H9 (cell line): ENCODE measurements at regions not wholly inside any gene's neighbourhood (a gene's known extent, or its start where the extent isn't known, plus 50 kb on each side); places are given as distances from the start of the nearest gene placed in this dataset.
"Not testable (repeated sequence)": the region's sequence is repeated elsewhere in the genome, so short reads cannot be mapped to it uniquely, and the experiment has no call there.

Experiments
- DNase-seq: peaks from one replicate; pipeline ENCODE4 v3.0.0-alpha.2; 2017
- H2AFZ ChIP-seq: one replicate; pipeline ENCODE4 v1.6.1; 2013; ENCODE audit warnings: mild to moderate bottlenecking, low read length, control low read depth, moderate library complexity
- H2AK5ac ChIP-seq: 2 replicates; pipeline ENCODE4 v1.6.1; 2013; ENCODE audit warnings: low read length, control low read depth, mixed read lengths; ENCODE audit not compliant: insufficient read length
- H2BK120ac ChIP-seq: one replicate; pipeline ENCODE4 v1.6.1; 2013; ENCODE audit warnings: low read depth, mild to moderate bottlenecking, low read length, control low read depth, inconsistent platforms; ENCODE audit not compliant: poor library complexity, severe bottlenecking
- H2BK12ac ChIP-seq: 2 replicates; pipeline ENCODE4 v1.6.1; 2013; ENCODE audit warnings: low read length, control low read depth, mixed read lengths, low read depth; ENCODE audit not compliant: insufficient read length
- H2BK15ac ChIP-seq: 2 replicates; pipeline ENCODE4 v1.6.1; 2013; ENCODE audit warnings: low read depth, low read length, control low read depth
- H2BK20ac ChIP-seq: one replicate; pipeline ENCODE4 v1.6.1; 2013; ENCODE audit warnings: low read depth, mild to moderate bottlenecking, low read length, control low read depth, inconsistent platforms; ENCODE audit not compliant: poor library complexity, severe bottlenecking
- H2BK5ac ChIP-seq: 2 replicates; pipeline ENCODE4 v1.6.1; 2013; ENCODE audit warnings: low read length, control low read depth, mixed read lengths; ENCODE audit not compliant: insufficient read length
- H3K14ac ChIP-seq: 2 replicates; pipeline ENCODE4 v1.6.1; 2013; ENCODE audit warnings: low read length, control low read depth; ENCODE audit not compliant: insufficient read depth
- H3K18ac ChIP-seq: 2 replicates; pipeline ENCODE4 v1.6.1; 2013; ENCODE audit warnings: low read depth, mild to moderate bottlenecking, mixed read lengths, low read length, control low read depth; ENCODE audit not compliant: insufficient read length
- H3K23ac ChIP-seq: 2 replicates; pipeline ENCODE4 v1.6.1; 2013; ENCODE audit warnings: low read length, control low read depth, mixed read lengths, low read depth; ENCODE audit not compliant: insufficient read length
- H3K23me2 ChIP-seq: 2 replicates; pipeline ENCODE4 v1.6.1; 2013; ENCODE audit warnings: low read depth, mild to moderate bottlenecking, mixed read lengths, low read length, control low read depth; ENCODE audit not compliant: insufficient read length, poor library complexity, severe bottlenecking
- H3K27ac ChIP-seq: 2 replicates; pipeline ENCODE4 v1.5.1; 2013; ENCODE audit warnings: low read length, control low read depth, mixed read lengths, low read depth; ENCODE audit not compliant: insufficient read length
- H3K27me3 ChIP-seq: 2 replicates; pipeline ENCODE4 v1.6.1; 2013; ENCODE audit warnings: low read length, control low read depth, inconsistent platforms; ENCODE audit not compliant: insufficient read depth
- H3K4ac ChIP-seq: 2 replicates; pipeline ENCODE4 v1.6.1; 2013; ENCODE audit warnings: low read depth, mild to moderate bottlenecking, control low read depth, inconsistent platforms, low read length, moderate library complexity
- H3K4me1 ChIP-seq: 2 replicates; pipeline ENCODE4 v1.6.1; 2013; ENCODE audit warnings: low read length, control low read depth, inconsistent platforms; ENCODE audit not compliant: insufficient read depth
- H3K4me2 ChIP-seq: 2 replicates; pipeline ENCODE4 v1.6.1; 2013; ENCODE audit warnings: low read length, control low read depth, mixed read lengths; ENCODE audit not compliant: insufficient read length, insufficient read depth
- H3K56ac ChIP-seq: 2 replicates; pipeline ENCODE4 v1.6.1; 2013; ENCODE audit warnings: low read depth, mild to moderate bottlenecking, mixed read lengths, low read length, control low read depth; ENCODE audit not compliant: insufficient read length
- H3K79me1 ChIP-seq: 2 replicates; pipeline ENCODE4 v1.6.1; 2013; ENCODE audit warnings: low read depth, mild to moderate bottlenecking, moderate library complexity, low read length, control low read depth, inconsistent platforms; ENCODE audit not compliant: insufficient read depth, poor library complexity, severe bottlenecking
- H3K79me2 ChIP-seq: 2 replicates; pipeline ENCODE4 v1.6.1; 2013; ENCODE audit warnings: low read length, control low read depth, inconsistent platforms; ENCODE audit not compliant: insufficient read depth
- H3K9ac ChIP-seq: 2 replicates; pipeline ENCODE4 v1.6.1; 2013; ENCODE audit warnings: low read length, control low read depth, mixed read lengths; ENCODE audit not compliant: insufficient read length; ENCODE audit errors: extremely low read depth
- H3K9me3 ChIP-seq: one replicate; pipeline ENCODE4 v1.6.1; 2013; ENCODE audit warnings: low read depth, low read length, inconsistent platforms; ENCODE audit not compliant: control insufficient read depth
- H3T11ph ChIP-seq: one replicate; pipeline ENCODE4 v1.6.1; 2013; ENCODE audit warnings: mild to moderate bottlenecking, low read length, control low read depth, inconsistent platforms
- H4K20me1 ChIP-seq: one replicate; pipeline ENCODE4 v1.6.1; 2013; ENCODE audit not compliant: control insufficient read depth, insufficient read length, insufficient read depth
- H4K5ac ChIP-seq: 2 replicates; pipeline ENCODE4 v1.6.1; 2013; ENCODE audit warnings: low read depth, mild to moderate bottlenecking, mixed read lengths, low read length, control low read depth; ENCODE audit not compliant: insufficient read length
- H4K8ac ChIP-seq: replicated peaks from 2 replicates; pipeline ENCODE4 v1.6.1; 2013; ENCODE audit warnings: low read length, control low read depth, mixed read lengths, low read depth; ENCODE audit not compliant: insufficient read length
- H4K91ac ChIP-seq: 2 replicates; pipeline ENCODE4 v1.6.1; 2013; ENCODE audit warnings: low read depth, mild to moderate bottlenecking, moderate library complexity, mixed read lengths, low read length, control low read depth; ENCODE audit not compliant: insufficient read length
- H3K27ac Mint-ChIP-seq, 3 experiments: 2 replicates in 2 of 3; 3 replicates in 1 of 3; pipeline ENCODE4 v1.8.0; 2020 to 2021; ENCODE audit warnings: mixed read lengths in 3 of 3, mild to moderate bottlenecking in 1 of 3, moderate library complexity in 1 of 3
- H3K27me3 Mint-ChIP-seq: 2 replicates; pipeline ENCODE4 v1.8.0; 2021; ENCODE audit warnings: low read depth, mild to moderate bottlenecking, moderate library complexity, mixed read lengths
- H3K36me3 Mint-ChIP-seq, 3 experiments: 2 replicates in 2 of 3; 3 replicates in 1 of 3; pipeline ENCODE4 v1.8.0; 2020 to 2021; ENCODE audit warnings: low read depth in 3 of 3, mixed read lengths in 3 of 3; ENCODE audit not compliant: insufficient read depth in 1 of 3
- H3K4me1 Mint-ChIP-seq, 2 experiments: 2 replicates each; pipeline ENCODE4 v1.8.0; 2020; ENCODE audit warnings: mixed read lengths in 2 of 2
- H3K4me3 Mint-ChIP-seq, 2 experiments: 2 replicates in 1 of 2; 3 replicates in 1 of 2; pipeline ENCODE4 v1.8.0; 2020 to 2021; ENCODE audit warnings: mild to moderate bottlenecking in 2 of 2, mixed read lengths in 2 of 2, moderate library complexity in 1 of 2
- H3K9me3 Mint-ChIP-seq, 2 experiments: 2 replicates in 1 of 2; 3 replicates in 1 of 2; pipeline ENCODE4 v1.8.0; 2020; ENCODE audit warnings: mild to moderate bottlenecking in 2 of 2, mixed read lengths in 2 of 2, moderate library complexity in 1 of 2
- WGBS: extraction: QIAGEN DNeasy Blood & Tissue Kit; methylation state at CpG from one replicate; pipeline ENCODE4 v1.1.7; 2013; ENCODE audit warnings: missing lambda C conversion rate, low lambda C conversion rate, mixed read lengths; ENCODE audit not compliant: insufficient read length; ENCODE audit errors: extremely low coverage; 5-methylcytosine and 5-hydroxymethylcytosine counted together

DNA sequence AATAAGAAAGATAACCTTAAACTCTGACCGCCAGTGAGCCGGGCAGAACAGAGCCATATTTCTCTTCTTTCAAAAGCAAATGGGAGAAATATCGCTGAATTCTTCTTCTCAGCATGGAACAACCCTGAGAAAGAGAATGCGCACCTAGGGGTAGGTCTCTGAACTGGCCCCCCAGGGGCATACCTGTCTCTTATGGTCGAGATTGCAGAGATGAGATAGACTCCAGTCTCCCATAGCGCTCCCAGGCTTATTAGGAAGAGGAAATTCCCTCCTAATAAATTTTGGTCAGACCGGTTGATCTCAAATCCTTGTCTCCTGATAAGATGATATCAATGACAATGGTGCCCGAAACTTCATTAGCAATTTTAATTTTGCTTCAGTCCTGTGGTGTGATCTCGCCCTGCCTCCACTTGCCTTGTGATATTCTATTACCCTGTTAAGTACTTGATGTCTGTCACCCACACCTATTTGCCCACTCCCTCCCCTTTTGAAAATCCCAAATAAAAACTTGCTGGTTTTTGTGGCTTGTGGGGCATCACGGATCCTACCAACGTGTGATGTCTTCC lies 64.8 kb upstream of the SRD5A3 start:
- not testable (repeated sequence) for H4K5ac ChIP-seq, H3K14ac ChIP-seq, H3K4me1 ChIP-seq, H2BK15ac ChIP-seq, H3K27me3 Mint-ChIP-seq, H3K27me3 ChIP-seq, H2BK120ac ChIP-seq, H3K4ac ChIP-seq, H3K23ac ChIP-seq, H4K91ac ChIP-seq, H3K18ac ChIP-seq, H2BK12ac ChIP-seq, H3K9ac ChIP-seq, H4K20me1 ChIP-seq, H2AFZ ChIP-seq, H2AK5ac ChIP-seq, H2BK20ac ChIP-seq, H3T11ph ChIP-seq, H3K79me2 ChIP-seq, H2BK5ac ChIP-seq, H3K79me1 ChIP-seq, H3K23me2 ChIP-seq, H4K8ac ChIP-seq
- Mint-ChIP-seq H3K4me1 (peaks cover 45 to 48% of the 10 kb centered on the region in 2 experiments), H3K27ac (peak overlapping the region; percentile 95), H3K9me3 (peaks cover 35% of the 10 kb centered on the region in 2 experiments), H3K36me3 (peaks cover 20 to 38% (median 35%) of the 10 kb centered on the region in 3 experiments), H3K4me3 (peak overlapping the region; percentile 43 to 70)
- peak overlapping the region; percentile 86 for H3K27ac ChIP-seq
- no CpG with 5 or more reads among the region's 11 CpGs for WGBS
- DNase-seq, result peak; percentile 64
- peak overlapping the region; percentile 43 for H3K4me2 ChIP-seq
- peaks cover 16% of the 10 kb centered on the region for H3K9me3 ChIP-seq
- H3K56ac ChIP-seq, result peak overlapping the region; percentile 73
